Dendritic cell treated with granulocyte-macrophage colony-stimulating factor and Interleukin-4, amounts not matched to agents 40 ng/mL and 50 ng/mL, for 4 days (primary cell): ENCODE measurements at regions not wholly inside any gene's neighbourhood (a gene's known extent, or its start where the extent isn't known, plus 50 kb on each side); places are given as distances from the start of the nearest gene placed in this dataset.
"Not testable (repeated sequence)": the region's sequence is repeated elsewhere in the genome, so short reads cannot be mapped to it uniquely, and the experiment has no call there.

Experiments used
- H3K27ac Mint-ChIP-seq: one replicate; pipeline ENCODE4 v1.8.0; 2022; ENCODE audit warnings: mild to moderate bottlenecking, mixed read lengths
- H3K27me3 Mint-ChIP-seq: one replicate; pipeline ENCODE4 v1.8.0; 2022; ENCODE audit warnings: mild to moderate bottlenecking, mixed read lengths
- H3K36me3 Mint-ChIP-seq: one replicate; pipeline ENCODE4 v1.8.0; 2022; ENCODE audit warnings: low read depth, mixed read lengths
- H3K4me1 Mint-ChIP-seq: one replicate; pipeline ENCODE4 v1.8.0; 2022; ENCODE audit warnings: low read depth, mixed read lengths
- H3K4me3 Mint-ChIP-seq: one replicate; pipeline ENCODE4 v1.8.0; 2022; ENCODE audit warnings: mild to moderate bottlenecking, moderate library complexity, mixed read lengths
- H3K9me3 Mint-ChIP-seq: one replicate; pipeline ENCODE4 v1.8.0; 2022; ENCODE audit warnings: mixed read lengths
- intact Hi-C: fragments of 100-400 bp; cut with micrococcal nuclease; formaldehyde crosslinking; loops from one replicate; pipeline ENCODE4 v1.15.0; 2022

GRCh38 chr16:86078121-86078600, 179.2 kb downstream of the IRF8 start:
- Mint-ChIP-seq H3K4me1 (no peaks in the 10 kb centered on the region), H3K27me3 (peaks cover 20% of the 10 kb centered on the region), H3K27ac (no peak overlapping the region), H3K9me3 (no peaks in the 10 kb centered on the region), H3K36me3 (no peaks in the 10 kb centered on the region), H3K4me3 (no peak overlapping the region)
- intact Hi-C loops = no loop called here

- H3K4me1 Mint-ChIP-seq, intact Hi-C loops, H3K9me3 Mint-ChIP-seq, H3K27ac Mint-ChIP-seq, H3K4me3 Mint-ChIP-seq, H3K36me3 Mint-ChIP-seq: not testable (repeated sequence)
- H3K27me3 Mint-ChIP-seq = peaks cover 23% of the 10 kb centered on the region
Observed at GRCh38 chr16:86078711-86079110, 179.7 kb downstream of the IRF8 start.

GRCh38 chr16:86079255-86079885, 180.4 kb downstream of the IRF8 start:
- intact Hi-C loops = no loop called here
- Mint-ChIP-seq H3K4me3 (no peak overlapping the region), H3K27ac (no peak overlapping the region), H3K9me3 (no peaks in the 10 kb centered on the region), H3K27me3 (peaks cover 19% of the 10 kb centered on the region), H3K4me1 (no peaks in the 10 kb centered on the region), H3K36me3 (no peaks in the 10 kb centered on the region)

GRCh38 chr16:86080131-86080875, 181.3 kb downstream of the IRF8 start:
- intact Hi-C loops = no loop called here
- H3K36me3 Mint-ChIP-seq = no peaks in the 10 kb centered on the region
- H3K4me3 Mint-ChIP-seq = no peak overlapping the region
- no peak overlapping the region for H3K27ac Mint-ChIP-seq
- H3K27me3 Mint-ChIP-seq = peaks cover 18% of the 10 kb centered on the region
- no peaks in the 10 kb centered on the region for H3K9me3 Mint-ChIP-seq
- no peaks in the 10 kb centered on the region for H3K4me1 Mint-ChIP-seq

GRCh38 chr16:86080982-86081381, 182.0 kb downstream of the IRF8 start:
- no peak overlapping the region for H3K27ac Mint-ChIP-seq
- H3K9me3 Mint-ChIP-seq = no peaks in the 10 kb centered on the region
- peaks cover 18% of the 10 kb centered on the region for H3K27me3 Mint-ChIP-seq
- H3K4me1 Mint-ChIP-seq = no peaks in the 10 kb centered on the region
- no peaks in the 10 kb centered on the region for H3K36me3 Mint-ChIP-seq
- H3K4me3 Mint-ChIP-seq = no peak overlapping the region
- intact Hi-C loops = no loop called here

GRCh38 chr16:86082418-86083030, 183.6 kb downstream of the IRF8 start:
- H3K36me3 Mint-ChIP-seq = no peaks in the 10 kb centered on the region
- intact Hi-C loops = no loop called here
- H3K4me1 Mint-ChIP-seq = no peaks in the 10 kb centered on the region
- H3K27ac Mint-ChIP-seq = no peak overlapping the region
- H3K4me3 Mint-ChIP-seq = no peak overlapping the region
- no peaks in the 10 kb centered on the region for H3K9me3 Mint-ChIP-seq
- H3K27me3 Mint-ChIP-seq = peaks cover 18% of the 10 kb centered on the region

GRCh38 chr16:86083382-86084002, 184.5 kb downstream of the IRF8 start:
- H3K27ac Mint-ChIP-seq = no peak overlapping the region

GRCh38 chr16:86085161-86085611, 186.2 kb downstream of the IRF8 start:
- H3K9me3 Mint-ChIP-seq = no peaks in the 10 kb centered on the region
- no peak overlapping the region for H3K4me3 Mint-ChIP-seq
- intact Hi-C loops = no loop called here
- H3K27ac Mint-ChIP-seq = no peak overlapping the region
- no peaks in the 10 kb centered on the region for H3K36me3 Mint-ChIP-seq
- H3K4me1 Mint-ChIP-seq = peaks cover 1% of the 10 kb centered on the region
- H3K27me3 Mint-ChIP-seq = peaks cover 9% of the 10 kb centered on the region

More at GRCh38 chr16:86083382-86084002, 184.5 kb downstream of the IRF8 start:
- Mint-ChIP-seq H3K4me1 (no peaks in the 10 kb centered on the region), H3K4me3 (no peak overlapping the region), H3K27me3 (peaks cover 17% of the 10 kb centered on the region), H3K9me3 (no peaks in the 10 kb centered on the region), H3K36me3 (no peaks in the 10 kb centered on the region)
- intact Hi-C loops = no loop called here

GRCh38 chr16:86085795-86086194, 186.8 kb downstream of the IRF8 start:
- Mint-ChIP-seq H3K9me3 (no peaks in the 10 kb centered on the region), H3K27me3 (peaks cover 4% of the 10 kb centered on the region), H3K4me3 (no peak overlapping the region), H3K27ac (no peak overlapping the region), H3K36me3 (no peaks in the 10 kb centered on the region), H3K4me1 (peaks cover 4% of the 10 kb centered on the region)
- intact Hi-C loops = no loop called here

GRCh38 chr16:86086471-86086870, 187.5 kb downstream of the IRF8 start:
- Mint-ChIP-seq H3K9me3 (no peaks in the 10 kb centered on the region), H3K4me3 (no peak overlapping the region), H3K4me1 (peaks cover 4% of the 10 kb centered on the region), H3K27ac (no peak overlapping the region), H3K36me3 (no peaks in the 10 kb centered on the region), H3K27me3 (peaks cover 4% of the 10 kb centered on the region)
- intact Hi-C loops = no loop called here

GRCh38 chr16:86087011-86087895, 188.3 kb downstream of the IRF8 start:
- no peaks in the 10 kb centered on the region for H3K9me3 Mint-ChIP-seq
- peaks cover 3% of the 10 kb centered on the region for H3K27me3 Mint-ChIP-seq
- no peaks in the 10 kb centered on the region for H3K36me3 Mint-ChIP-seq
- intact Hi-C loops = no loop called here
- no peak overlapping the region for H3K27ac Mint-ChIP-seq
- no peak overlapping the region for H3K4me3 Mint-ChIP-seq
- H3K4me1 Mint-ChIP-seq = peaks cover 4% of the 10 kb centered on the region

- Mint-ChIP-seq H3K4me3 (no peak overlapping the region), H3K27me3 (peaks cover 3% of the 10 kb centered on the region), H3K4me1 (peaks cover 4% of the 10 kb centered on the region), H3K27ac (no peak overlapping the region), H3K36me3 (no peaks in the 10 kb centered on the region), H3K9me3 (no peaks in the 10 kb centered on the region)
- intact Hi-C loops = no loop called here
Observed at GRCh38 chr16:86087896-86088230, 188.9 kb downstream of the IRF8 start.

- H3K4me1 Mint-ChIP-seq = peaks cover 4% of the 10 kb centered on the region
- no peaks in the 10 kb centered on the region for H3K36me3 Mint-ChIP-seq
- no peak overlapping the region for H3K27ac Mint-ChIP-seq
- H3K27me3 Mint-ChIP-seq = peaks cover 3% of the 10 kb centered on the region
- H3K4me3 Mint-ChIP-seq = no peak overlapping the region
- intact Hi-C loops = no loop called here
- no peaks in the 10 kb centered on the region for H3K9me3 Mint-ChIP-seq
Observed at GRCh38 chr16:86088287-86088686, 189.3 kb downstream of the IRF8 start.
